ENCODE measurements at regions not wholly inside any gene's neighbourhood (a gene's known extent, or its start where the extent isn't known, plus 50 kb on each side); places are given as distances from the start of the nearest gene placed in this dataset.
"Not testable (repeated sequence)": the region's sequence is repeated elsewhere in the genome, so short reads cannot be mapped to it uniquely, and the experiment has no call there.

GRCh38 chr11:38924644-38925043 is 2326.6 kb upstream of the RAG2 start:
- H3K9me3 ChIP-seq (replicated peaks): peaks cover 19% of the 10 kb centered on the region
- H3K36me3 ChIP-seq: no peaks in the 10 kb centered on the region
- intact Hi-C loops (cut with micrococcal nuclease): no loop called here
- no peaks in the 10 kb centered on the region for H3K4me1 ChIP-seq
- no peaks in the 10 kb centered on the region for H3K27me3 ChIP-seq (ENCODE audit: low read depth)
- TF ChIP-seq CTCF (IDR thresholded peaks at IDR 0.05; ENCODE audit: borderline replicate concordance): no peak
- DNase-seq: no peak
- no peak overlapping the region for H3K27ac ChIP-seq (replicated peaks)
- no peak overlapping the region for H3K4me3 ChIP-seq

- no peaks in the 10 kb centered on the region for H3K36me3 ChIP-seq
- no peak overlapping the region for H3K27ac ChIP-seq (replicated peaks)
- TF ChIP-seq CTCF (IDR thresholded peaks at IDR 0.05; ENCODE audit: borderline replicate concordance): no peak
- intact Hi-C loops (cut with micrococcal nuclease): no loop called here
- peaks cover 8% of the 10 kb centered on the region for H3K9me3 ChIP-seq (replicated peaks)
- no peaks in the 10 kb centered on the region for H3K4me1 ChIP-seq
- no peaks in the 10 kb centered on the region for H3K27me3 ChIP-seq (ENCODE audit: low read depth)
- H3K4me3 ChIP-seq: no peak overlapping the region
- DNase-seq: no peak
Observed at GRCh38 chr11:38900211-38900610, 2302.2 kb upstream of the RAG2 start.

- H3K36me3 ChIP-seq; H3K4me3 ChIP-seq; H3K27me3 ChIP-seq (ENCODE audit: low read depth); intact Hi-C loops (cut with micrococcal nuclease); H3K27ac ChIP-seq (replicated peaks); DNase-seq; H3K4me1 ChIP-seq: not testable (repeated sequence)
- H3K9me3 ChIP-seq (replicated peaks): peaks cover 15% of the 10 kb centered on the region
Observed at GRCh38 chr11:38894201-38894600, 2296.2 kb upstream of the RAG2 start.

GRCh38 chr11:38884145-38884865 is 2286.3 kb upstream of the RAG2 start:
- Histone ChIP-seq H3K27ac (replicated peaks) (no peak overlapping the region), H3K4me1 (no peaks in the 10 kb centered on the region), H3K27me3 (ENCODE audit: low read depth) (no peaks in the 10 kb centered on the region), H3K4me3 (no peak overlapping the region), H3K9me3 (replicated peaks) (peaks cover 2% of the 10 kb centered on the region), H3K36me3 (no peaks in the 10 kb centered on the region)
- no peak for TF ChIP-seq CTCF (IDR thresholded peaks at IDR 0.05; ENCODE audit: borderline replicate concordance)
- DNase-seq: no peak
- intact Hi-C loops (cut with micrococcal nuclease): no loop called here

GRCh38 chr11:38867338-38867737 is 2269.3 kb upstream of the RAG2 start:
- H3K4me1 ChIP-seq: no peaks in the 10 kb centered on the region
- DNase-seq: no peak
- H3K9me3 ChIP-seq (replicated peaks): peaks cover 58% of the 10 kb centered on the region
- H3K36me3 ChIP-seq: no peaks in the 10 kb centered on the region
- H3K27me3 ChIP-seq (ENCODE audit: low read depth): no peaks in the 10 kb centered on the region
- no peak overlapping the region for H3K27ac ChIP-seq (replicated peaks)
- no peak for TF ChIP-seq CTCF (IDR thresholded peaks at IDR 0.05; ENCODE audit: borderline replicate concordance)
- intact Hi-C loops (cut with micrococcal nuclease): no loop called here
- H3K4me3 ChIP-seq: no peak overlapping the region

GRCh38 chr11:38865922-38866321 is 2267.9 kb upstream of the RAG2 start:
- TF ChIP-seq CTCF (IDR thresholded peaks at IDR 0.05; ENCODE audit: borderline replicate concordance): no peak

More at GRCh38 chr11:38865922-38866321, 2267.9 kb upstream of the RAG2 start:
- Histone ChIP-seq H3K27me3 (ENCODE audit: low read depth) (no peaks in the 10 kb centered on the region), H3K4me3 (no peak overlapping the region), H3K36me3 (no peaks in the 10 kb centered on the region), H3K9me3 (replicated peaks) (peaks cover 72% of the 10 kb centered on the region), H3K4me1 (no peaks in the 10 kb centered on the region), H3K27ac (replicated peaks) (no peak overlapping the region)
- intact Hi-C loops (cut with micrococcal nuclease): no loop called here
- DNase-seq: no peak

Data from left ventricle myocardium inferior (tissue), 1 donor.